H9 (cell line): ENCODE measurements at regions not wholly inside any gene's neighbourhood (a gene's known extent, or its start where the extent isn't known, plus 50 kb on each side); places are given as distances from the start of the nearest gene placed in this dataset.

ENCODE experiments used
- DNase-seq: peaks from one replicate; pipeline ENCODE4 v3.0.0-alpha.2; 2017
- H2AFZ ChIP-seq: one replicate; pipeline ENCODE4 v1.6.1; 2013; ENCODE audit warnings: mild to moderate bottlenecking, low read length, control low read depth, moderate library complexity
- H2AK5ac ChIP-seq: 2 replicates; pipeline ENCODE4 v1.6.1; 2013; ENCODE audit warnings: low read length, control low read depth, mixed read lengths; ENCODE audit not compliant: insufficient read length
- H2BK120ac ChIP-seq: one replicate; pipeline ENCODE4 v1.6.1; 2013; ENCODE audit warnings: low read depth, mild to moderate bottlenecking, low read length, control low read depth, inconsistent platforms; ENCODE audit not compliant: poor library complexity, severe bottlenecking
- H2BK12ac ChIP-seq: 2 replicates; pipeline ENCODE4 v1.6.1; 2013; ENCODE audit warnings: low read length, control low read depth, mixed read lengths, low read depth; ENCODE audit not compliant: insufficient read length
- H2BK15ac ChIP-seq: 2 replicates; pipeline ENCODE4 v1.6.1; 2013; ENCODE audit warnings: low read depth, low read length, control low read depth
- H2BK20ac ChIP-seq: one replicate; pipeline ENCODE4 v1.6.1; 2013; ENCODE audit warnings: low read depth, mild to moderate bottlenecking, low read length, control low read depth, inconsistent platforms; ENCODE audit not compliant: poor library complexity, severe bottlenecking
- H2BK5ac ChIP-seq: 2 replicates; pipeline ENCODE4 v1.6.1; 2013; ENCODE audit warnings: low read length, control low read depth, mixed read lengths; ENCODE audit not compliant: insufficient read length
- H3K14ac ChIP-seq: 2 replicates; pipeline ENCODE4 v1.6.1; 2013; ENCODE audit warnings: low read length, control low read depth; ENCODE audit not compliant: insufficient read depth
- H3K18ac ChIP-seq: 2 replicates; pipeline ENCODE4 v1.6.1; 2013; ENCODE audit warnings: low read depth, mild to moderate bottlenecking, mixed read lengths, low read length, control low read depth; ENCODE audit not compliant: insufficient read length
- H3K23ac ChIP-seq: 2 replicates; pipeline ENCODE4 v1.6.1; 2013; ENCODE audit warnings: low read length, control low read depth, mixed read lengths, low read depth; ENCODE audit not compliant: insufficient read length
- H3K23me2 ChIP-seq: 2 replicates; pipeline ENCODE4 v1.6.1; 2013; ENCODE audit warnings: low read depth, mild to moderate bottlenecking, mixed read lengths, low read length, control low read depth; ENCODE audit not compliant: insufficient read length, poor library complexity, severe bottlenecking
- H3K27ac ChIP-seq: 2 replicates; pipeline ENCODE4 v1.5.1; 2013; ENCODE audit warnings: low read length, control low read depth, mixed read lengths, low read depth; ENCODE audit not compliant: insufficient read length
- H3K27me3 ChIP-seq: 2 replicates; pipeline ENCODE4 v1.6.1; 2013; ENCODE audit warnings: low read length, control low read depth, inconsistent platforms; ENCODE audit not compliant: insufficient read depth
- H3K4ac ChIP-seq: 2 replicates; pipeline ENCODE4 v1.6.1; 2013; ENCODE audit warnings: low read depth, mild to moderate bottlenecking, control low read depth, inconsistent platforms, low read length, moderate library complexity
- H3K4me1 ChIP-seq: 2 replicates; pipeline ENCODE4 v1.6.1; 2013; ENCODE audit warnings: low read length, control low read depth, inconsistent platforms; ENCODE audit not compliant: insufficient read depth
- H3K4me2 ChIP-seq: 2 replicates; pipeline ENCODE4 v1.6.1; 2013; ENCODE audit warnings: low read length, control low read depth, mixed read lengths; ENCODE audit not compliant: insufficient read length, insufficient read depth
- H3K56ac ChIP-seq: 2 replicates; pipeline ENCODE4 v1.6.1; 2013; ENCODE audit warnings: low read depth, mild to moderate bottlenecking, mixed read lengths, low read length, control low read depth; ENCODE audit not compliant: insufficient read length
- H3K79me1 ChIP-seq: 2 replicates; pipeline ENCODE4 v1.6.1; 2013; ENCODE audit warnings: low read depth, mild to moderate bottlenecking, moderate library complexity, low read length, control low read depth, inconsistent platforms; ENCODE audit not compliant: insufficient read depth, poor library complexity, severe bottlenecking
- H3K79me2 ChIP-seq: 2 replicates; pipeline ENCODE4 v1.6.1; 2013; ENCODE audit warnings: low read length, control low read depth, inconsistent platforms; ENCODE audit not compliant: insufficient read depth
- H3K9ac ChIP-seq: 2 replicates; pipeline ENCODE4 v1.6.1; 2013; ENCODE audit warnings: low read length, control low read depth, mixed read lengths; ENCODE audit not compliant: insufficient read length; ENCODE audit errors: extremely low read depth
- H3K9me3 ChIP-seq: one replicate; pipeline ENCODE4 v1.6.1; 2013; ENCODE audit warnings: low read depth, low read length, inconsistent platforms; ENCODE audit not compliant: control insufficient read depth
- H3T11ph ChIP-seq: one replicate; pipeline ENCODE4 v1.6.1; 2013; ENCODE audit warnings: mild to moderate bottlenecking, low read length, control low read depth, inconsistent platforms
- H4K20me1 ChIP-seq: one replicate; pipeline ENCODE4 v1.6.1; 2013; ENCODE audit not compliant: control insufficient read depth, insufficient read length, insufficient read depth
- H4K5ac ChIP-seq: 2 replicates; pipeline ENCODE4 v1.6.1; 2013; ENCODE audit warnings: low read depth, mild to moderate bottlenecking, mixed read lengths, low read length, control low read depth; ENCODE audit not compliant: insufficient read length
- H4K8ac ChIP-seq: replicated peaks from 2 replicates; pipeline ENCODE4 v1.6.1; 2013; ENCODE audit warnings: low read length, control low read depth, mixed read lengths, low read depth; ENCODE audit not compliant: insufficient read length
- H4K91ac ChIP-seq: 2 replicates; pipeline ENCODE4 v1.6.1; 2013; ENCODE audit warnings: low read depth, mild to moderate bottlenecking, moderate library complexity, mixed read lengths, low read length, control low read depth; ENCODE audit not compliant: insufficient read length
- H3K27ac Mint-ChIP-seq, 3 experiments: 2 replicates in 2 of 3; 3 replicates in 1 of 3; pipeline ENCODE4 v1.8.0; 2020 to 2021; ENCODE audit warnings: mixed read lengths in 3 of 3, mild to moderate bottlenecking in 1 of 3, moderate library complexity in 1 of 3
- H3K27me3 Mint-ChIP-seq: 2 replicates; pipeline ENCODE4 v1.8.0; 2021; ENCODE audit warnings: low read depth, mild to moderate bottlenecking, moderate library complexity, mixed read lengths
- H3K36me3 Mint-ChIP-seq, 3 experiments: 2 replicates in 2 of 3; 3 replicates in 1 of 3; pipeline ENCODE4 v1.8.0; 2020 to 2021; ENCODE audit warnings: low read depth in 3 of 3, mixed read lengths in 3 of 3; ENCODE audit not compliant: insufficient read depth in 1 of 3
- H3K4me1 Mint-ChIP-seq, 2 experiments: 2 replicates each; pipeline ENCODE4 v1.8.0; 2020; ENCODE audit warnings: mixed read lengths in 2 of 2
- H3K4me3 Mint-ChIP-seq, 2 experiments: 2 replicates in 1 of 2; 3 replicates in 1 of 2; pipeline ENCODE4 v1.8.0; 2020 to 2021; ENCODE audit warnings: mild to moderate bottlenecking in 2 of 2, mixed read lengths in 2 of 2, moderate library complexity in 1 of 2
- H3K9me3 Mint-ChIP-seq, 2 experiments: 2 replicates in 1 of 2; 3 replicates in 1 of 2; pipeline ENCODE4 v1.8.0; 2020; ENCODE audit warnings: mild to moderate bottlenecking in 2 of 2, mixed read lengths in 2 of 2, moderate library complexity in 1 of 2
- WGBS: extraction: QIAGEN DNeasy Blood & Tissue Kit; methylation state at CpG from one replicate; pipeline ENCODE4 v1.1.7; 2013; ENCODE audit warnings: missing lambda C conversion rate, low lambda C conversion rate, mixed read lengths; ENCODE audit not compliant: insufficient read length; ENCODE audit errors: extremely low coverage; 5-methylcytosine and 5-hydroxymethylcytosine counted together
- TF ChIP-seq, protein P1 (sequence below): fragments of 200-600 bp; sonication (generic); conservative IDR thresholded peaks from 3 replicates; pipeline ENCODE4 v1.8.0; 2021; ENCODE audit warnings: antibody characterized with exemption, mild to moderate bottlenecking

DNA sequence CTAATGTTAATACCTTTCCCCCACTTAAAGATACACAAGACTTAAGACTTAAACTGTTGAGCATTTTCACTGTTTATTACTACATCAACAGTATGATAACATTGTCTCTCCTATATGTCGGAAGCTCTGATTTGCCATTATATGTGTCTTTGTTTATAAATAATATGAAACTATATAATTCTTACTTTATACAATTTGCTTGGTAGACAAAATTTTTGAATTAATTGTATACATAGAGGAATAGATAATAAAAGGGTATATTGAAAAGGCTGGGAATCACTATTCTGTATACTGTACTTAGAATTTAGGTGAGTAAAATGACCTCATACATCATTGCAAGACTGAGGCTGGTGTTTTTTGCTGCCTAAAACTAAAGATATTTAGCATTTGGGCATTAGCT, 82.1 kb upstream of the HDAC9 start:
- H3K4me1 Mint-ChIP-seq, result peaks cover 13 to 15% of the 10 kb centered on the region in 2 experiments
- Histone ChIP-seq H2BK120ac (no peak overlapping the region), H3K79me1 (no peaks in the 10 kb centered on the region), H4K91ac (no peak overlapping the region), H3K18ac (no peak overlapping the region), H4K8ac (no peak overlapping the region), H4K5ac (no peak overlapping the region), H4K20me1 (no peaks in the 10 kb centered on the region), H3K14ac (no peak overlapping the region), H3K23me2 (no peaks in the 10 kb centered on the region), H2AK5ac (no peak overlapping the region), H2BK20ac (no peak overlapping the region), H3K56ac (no peak overlapping the region), H3K27me3 (no peaks in the 10 kb centered on the region), H3K4ac (no peak overlapping the region), H3K23ac (no peak overlapping the region), H2AFZ (no peak overlapping the region), H3K4me1 (no peaks in the 10 kb centered on the region), H3T11ph (no peak overlapping the region), H3K79me2 (no peaks in the 10 kb centered on the region), H2BK5ac (no peak overlapping the region), H3K9me3 (no peaks in the 10 kb centered on the region), H3K9ac (no peak overlapping the region), H3K27ac (no peak overlapping the region), H3K4me2 (no peak overlapping the region), H2BK15ac (no peak overlapping the region), H2BK12ac (no peak overlapping the region)
- H3K9me3 Mint-ChIP-seq, result peaks cover 2 to 6% of the 10 kb centered on the region in 2 experiments; a peak in 2 of 5 replicates
- H3K27me3 Mint-ChIP-seq, result no peaks in the 10 kb centered on the region
- H3K4me3 Mint-ChIP-seq, result no peak overlapping the region
- H3K36me3 Mint-ChIP-seq, result peaks cover 0 to 8% (median 0%) of the 10 kb centered on the region in 3 experiments; a peak in 3 of 7 replicates
- WGBS, result no CpG with 5 or more reads among the region's 1 CpG
- DNase-seq, result no peak
- H3K27ac Mint-ChIP-seq, result no peak overlapping the region
- TF ChIP-seq, protein P1, sequence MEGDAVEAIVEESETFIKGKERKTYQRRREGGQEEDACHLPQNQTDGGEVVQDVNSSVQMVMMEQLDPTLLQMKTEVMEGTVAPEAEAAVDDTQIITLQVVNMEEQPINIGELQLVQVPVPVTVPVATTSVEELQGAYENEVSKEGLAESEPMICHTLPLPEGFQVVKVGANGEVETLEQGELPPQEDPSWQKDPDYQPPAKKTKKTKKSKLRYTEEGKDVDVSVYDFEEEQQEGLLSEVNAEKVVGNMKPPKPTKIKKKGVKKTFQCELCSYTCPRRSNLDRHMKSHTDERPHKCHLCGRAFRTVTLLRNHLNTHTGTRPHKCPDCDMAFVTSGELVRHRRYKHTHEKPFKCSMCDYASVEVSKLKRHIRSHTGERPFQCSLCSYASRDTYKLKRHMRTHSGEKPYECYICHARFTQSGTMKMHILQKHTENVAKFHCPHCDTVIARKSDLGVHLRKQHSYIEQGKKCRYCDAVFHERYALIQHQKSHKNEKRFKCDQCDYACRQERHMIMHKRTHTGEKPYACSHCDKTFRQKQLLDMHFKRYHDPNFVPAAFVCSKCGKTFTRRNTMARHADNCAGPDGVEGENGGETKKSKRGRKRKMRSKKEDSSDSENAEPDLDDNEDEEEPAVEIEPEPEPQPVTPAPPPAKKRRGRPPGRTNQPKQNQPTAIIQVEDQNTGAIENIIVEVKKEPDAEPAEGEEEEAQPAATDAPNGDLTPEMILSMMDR, result no peak
